ENCODE measurements at regions not wholly inside any gene's neighbourhood (a gene's known extent, or its start where the extent isn't known, plus 50 kb on each side); places are given as distances from the start of the nearest gene placed in this dataset.

DNA sequence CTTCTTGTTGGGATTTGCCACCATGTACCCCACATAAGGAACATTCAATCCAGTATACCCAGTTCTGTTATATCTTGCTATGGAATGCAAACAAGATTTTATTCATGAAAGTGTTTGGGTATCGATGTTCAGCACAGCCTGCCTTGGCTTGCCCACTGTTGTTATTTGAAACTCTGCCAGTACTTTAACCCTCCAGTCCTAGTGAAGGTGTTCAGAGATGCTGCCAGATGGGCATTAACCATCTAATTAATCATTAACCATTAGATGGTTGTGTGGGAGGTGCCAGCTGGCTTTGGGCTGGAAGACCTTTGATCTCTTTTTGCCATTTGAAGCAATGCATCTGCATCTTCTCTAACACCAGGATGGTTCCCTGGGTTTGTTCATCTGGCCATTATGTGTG lies 363.0 kb downstream of the SH2D4B start (continued):
- TF ChIP-seq, protein P1, sequence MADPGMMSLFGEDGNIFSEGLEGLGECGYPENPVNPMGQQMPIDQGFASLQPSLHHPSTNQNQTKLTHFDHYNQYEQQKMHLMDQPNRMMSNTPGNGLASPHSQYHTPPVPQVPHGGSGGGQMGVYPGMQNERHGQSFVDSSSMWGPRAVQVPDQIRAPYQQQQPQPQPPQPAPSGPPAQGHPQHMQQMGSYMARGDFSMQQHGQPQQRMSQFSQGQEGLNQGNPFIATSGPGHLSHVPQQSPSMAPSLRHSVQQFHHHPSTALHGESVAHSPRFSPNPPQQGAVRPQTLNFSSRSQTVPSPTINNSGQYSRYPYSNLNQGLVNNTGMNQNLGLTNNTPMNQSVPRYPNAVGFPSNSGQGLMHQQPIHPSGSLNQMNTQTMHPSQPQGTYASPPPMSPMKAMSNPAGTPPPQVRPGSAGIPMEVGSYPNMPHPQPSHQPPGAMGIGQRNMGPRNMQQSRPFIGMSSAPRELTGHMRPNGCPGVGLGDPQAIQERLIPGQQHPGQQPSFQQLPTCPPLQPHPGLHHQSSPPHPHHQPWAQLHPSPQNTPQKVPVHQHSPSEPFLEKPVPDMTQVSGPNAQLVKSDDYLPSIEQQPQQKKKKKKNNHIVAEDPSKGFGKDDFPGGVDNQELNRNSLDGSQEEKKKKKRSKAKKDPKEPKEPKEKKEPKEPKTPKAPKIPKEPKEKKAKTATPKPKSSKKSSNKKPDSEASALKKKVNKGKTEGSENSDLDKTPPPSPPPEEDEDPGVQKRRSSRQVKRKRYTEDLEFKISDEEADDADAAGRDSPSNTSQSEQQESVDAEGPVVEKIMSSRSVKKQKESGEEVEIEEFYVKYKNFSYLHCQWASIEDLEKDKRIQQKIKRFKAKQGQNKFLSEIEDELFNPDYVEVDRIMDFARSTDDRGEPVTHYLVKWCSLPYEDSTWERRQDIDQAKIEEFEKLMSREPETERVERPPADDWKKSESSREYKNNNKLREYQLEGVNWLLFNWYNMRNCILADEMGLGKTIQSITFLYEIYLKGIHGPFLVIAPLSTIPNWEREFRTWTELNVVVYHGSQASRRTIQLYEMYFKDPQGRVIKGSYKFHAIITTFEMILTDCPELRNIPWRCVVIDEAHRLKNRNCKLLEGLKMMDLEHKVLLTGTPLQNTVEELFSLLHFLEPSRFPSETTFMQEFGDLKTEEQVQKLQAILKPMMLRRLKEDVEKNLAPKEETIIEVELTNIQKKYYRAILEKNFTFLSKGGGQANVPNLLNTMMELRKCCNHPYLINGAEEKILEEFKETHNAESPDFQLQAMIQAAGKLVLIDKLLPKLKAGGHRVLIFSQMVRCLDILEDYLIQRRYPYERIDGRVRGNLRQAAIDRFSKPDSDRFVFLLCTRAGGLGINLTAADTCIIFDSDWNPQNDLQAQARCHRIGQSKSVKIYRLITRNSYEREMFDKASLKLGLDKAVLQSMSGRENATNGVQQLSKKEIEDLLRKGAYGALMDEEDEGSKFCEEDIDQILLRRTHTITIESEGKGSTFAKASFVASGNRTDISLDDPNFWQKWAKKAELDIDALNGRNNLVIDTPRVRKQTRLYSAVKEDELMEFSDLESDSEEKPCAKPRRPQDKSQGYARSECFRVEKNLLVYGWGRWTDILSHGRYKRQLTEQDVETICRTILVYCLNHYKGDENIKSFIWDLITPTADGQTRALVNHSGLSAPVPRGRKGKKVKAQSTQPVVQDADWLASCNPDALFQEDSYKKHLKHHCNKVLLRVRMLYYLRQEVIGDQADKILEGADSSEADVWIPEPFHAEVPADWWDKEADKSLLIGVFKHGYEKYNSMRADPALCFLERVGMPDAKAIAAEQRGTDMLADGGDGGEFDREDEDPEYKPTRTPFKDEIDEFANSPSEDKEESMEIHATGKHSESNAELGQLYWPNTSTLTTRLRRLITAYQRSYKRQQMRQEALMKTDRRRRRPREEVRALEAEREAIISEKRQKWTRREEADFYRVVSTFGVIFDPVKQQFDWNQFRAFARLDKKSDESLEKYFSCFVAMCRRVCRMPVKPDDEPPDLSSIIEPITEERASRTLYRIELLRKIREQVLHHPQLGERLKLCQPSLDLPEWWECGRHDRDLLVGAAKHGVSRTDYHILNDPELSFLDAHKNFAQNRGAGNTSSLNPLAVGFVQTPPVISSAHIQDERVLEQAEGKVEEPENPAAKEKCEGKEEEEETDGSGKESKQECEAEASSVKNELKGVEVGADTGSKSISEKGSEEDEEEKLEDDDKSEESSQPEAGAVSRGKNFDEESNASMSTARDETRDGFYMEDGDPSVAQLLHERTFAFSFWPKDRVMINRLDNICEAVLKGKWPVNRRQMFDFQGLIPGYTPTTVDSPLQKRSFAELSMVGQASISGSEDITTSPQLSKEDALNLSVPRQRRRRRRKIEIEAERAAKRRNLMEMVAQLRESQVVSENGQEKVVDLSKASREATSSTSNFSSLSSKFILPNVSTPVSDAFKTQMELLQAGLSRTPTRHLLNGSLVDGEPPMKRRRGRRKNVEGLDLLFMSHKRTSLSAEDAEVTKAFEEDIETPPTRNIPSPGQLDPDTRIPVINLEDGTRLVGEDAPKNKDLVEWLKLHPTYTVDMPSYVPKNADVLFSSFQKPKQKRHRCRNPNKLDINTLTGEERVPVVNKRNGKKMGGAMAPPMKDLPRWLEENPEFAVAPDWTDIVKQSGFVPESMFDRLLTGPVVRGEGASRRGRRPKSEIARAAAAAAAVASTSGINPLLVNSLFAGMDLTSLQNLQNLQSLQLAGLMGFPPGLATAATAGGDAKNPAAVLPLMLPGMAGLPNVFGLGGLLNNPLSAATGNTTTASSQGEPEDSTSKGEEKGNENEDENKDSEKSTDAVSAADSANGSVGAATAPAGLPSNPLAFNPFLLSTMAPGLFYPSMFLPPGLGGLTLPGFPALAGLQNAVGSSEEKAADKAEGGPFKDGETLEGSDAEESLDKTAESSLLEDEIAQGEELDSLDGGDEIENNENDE (IDR thresholded peaks at IDR 0.05; ENCODE audit: insufficient replicate concordance, low read length) = no peak
- TF ChIP-seq RAD21 (IDR thresholded peaks at IDR 0.05 in 1 of 2, conservative IDR thresholded peaks at IDR 0.05 in 1 of 2; ENCODE audit: low read depth in 2 of 2, low read length in 2 of 2) = no peak
- TF ChIP-seq CHD2 (IDR thresholded peaks at IDR 0.05; ENCODE audit: low read length) = no peak
- no peak for TF ChIP-seq CTBP2 (IDR thresholded peaks at IDR 0.05; ENCODE audit: borderline replicate concordance, insufficient read depth, insufficient read length, low read length)
